SU-DHL-6 (cell line): ENCODE measurements at regions not wholly inside any gene's neighbourhood (a gene's known extent, or its start where the extent isn't known, plus 50 kb on each side); places are given as distances from the start of the nearest gene placed in this dataset.

ENCODE experiments used
- H2AFZ ChIP-seq: fragments of 200-600 bp; sonication (generic); 2 replicates; pipeline ENCODE4 v1.6.1; 2014; ENCODE audit warnings: low read depth, mild to moderate bottlenecking, moderate library complexity, mixed read lengths, antibody characterized with exemption, low read length; ENCODE audit not compliant: severe bottlenecking
- H3F3A ChIP-seq: fragments of 200-600 bp; shearing (Covaris generic); 2 replicates; pipeline ENCODE4 v1.6.0; 2016; ENCODE audit warnings: antibody characterized with exemption, mild to moderate bottlenecking; ENCODE audit not compliant: insufficient read depth
- H3K27ac ChIP-seq: fragments of 200-600 bp; sonication (generic); 2 replicates; pipeline ENCODE4 v1.5.1; 2016; ENCODE audit warnings: low read depth, mild to moderate bottlenecking, low read length, moderate library complexity, mixed read lengths
- H3K27me3 ChIP-seq: fragments of 200-600 bp; sonication (generic), shearing (Covaris generic); 2 replicates; pipeline ENCODE4 v1.6.0; 2014; ENCODE audit warnings: mild to moderate bottlenecking, low read length
- H3K36me3 ChIP-seq: fragments of 200-600 bp; sonication (generic); 2 replicates; pipeline ENCODE4 v1.6.1; 2014; ENCODE audit warnings: mild to moderate bottlenecking, low read length, mixed read lengths
- H3K4me2 ChIP-seq: fragments of 300-600, 200-600 bp; shearing (Covaris generic), sonication (generic); 2 replicates; pipeline ENCODE4 v1.6.0; 2014; ENCODE audit warnings: low read length, low read depth, mild to moderate bottlenecking; ENCODE audit not compliant: poor library complexity, severe bottlenecking
- H3K4me3 ChIP-seq: fragments of 200-600 bp; sonication (generic); 2 replicates; pipeline ENCODE4 v1.5.1; 2014; ENCODE audit warnings: antibody characterized with exemption, low read length, mild to moderate bottlenecking, mixed read lengths; ENCODE audit not compliant: insufficient read depth, poor library complexity, severe bottlenecking
- H3K79me2 ChIP-seq: fragments of 200-600 bp; sonication (generic); 2 replicates; pipeline ENCODE4 v1.6.1; 2014; ENCODE audit warnings: mild to moderate bottlenecking, low read length, moderate library complexity; ENCODE audit not compliant: insufficient read depth
- H3K9ac ChIP-seq: fragments of 200-600 bp; sonication (generic); 2 replicates; pipeline ENCODE4 v1.7.0; 2014; ENCODE audit warnings: mild to moderate bottlenecking, low read length
- H3K9me2 ChIP-seq: fragments of 200-600 bp; sonication (generic); replicated peaks from 2 replicates; pipeline ENCODE4 v1.6.1; 2014; ENCODE audit warnings: low read length; ENCODE audit not compliant: insufficient read depth
- H3K9me3 ChIP-seq: fragments of 200-600 bp; sonication (generic); 2 replicates; pipeline ENCODE4 v1.6.1; 2014; ENCODE audit warnings: low read length, mixed read lengths; ENCODE audit not compliant: insufficient read depth
- H4K20me1 ChIP-seq: fragments of 200-600 bp; sonication (generic); 2 replicates; pipeline ENCODE4 v1.6.1; 2014; ENCODE audit warnings: low read depth, mild to moderate bottlenecking, antibody characterized with exemption, low read length, moderate library complexity, mixed read lengths
- EZH2phosphoT487 ChIP-seq: fragments of 200-600 bp; sonication (generic), shearing (Covaris generic); conservative IDR thresholded peaks from 2 replicates; pipeline ENCODE4 v1.6.1; 2018; ENCODE audit warnings: mild to moderate bottlenecking, antibody characterized with exemption, low read length, moderate library complexity, mixed read lengths
- TF ChIP-seq, protein P1 (sequence below): fragments of 200-600 bp; sonication (generic); IDR thresholded peaks from one replicate; pipeline ENCODE4 v1.5.1; 2017; ENCODE audit warnings: antibody characterized with exemption, mild to moderate bottlenecking, low read length, moderate library complexity; ENCODE audit not compliant: insufficient read depth, poor library complexity, severe bottlenecking

- Histone ChIP-seq H3K9ac (no peak overlapping the region), H3K79me2 (no peaks in the 10 kb centered on the region), H4K20me1 (no peaks in the 10 kb centered on the region), H3K4me3 (no peak overlapping the region), H3K27ac (no peak overlapping the region), H3K36me3 (no peaks in the 10 kb centered on the region), H3K27me3 (no peaks in the 10 kb centered on the region), H3K4me2 (no peak overlapping the region), H3F3A (no peaks in the 10 kb centered on the region), H3K9me2 (no peaks in the 10 kb centered on the region), H3K9me3 (no peaks in the 10 kb centered on the region), H2AFZ (no peak overlapping the region)
- TF ChIP-seq, protein P1, sequence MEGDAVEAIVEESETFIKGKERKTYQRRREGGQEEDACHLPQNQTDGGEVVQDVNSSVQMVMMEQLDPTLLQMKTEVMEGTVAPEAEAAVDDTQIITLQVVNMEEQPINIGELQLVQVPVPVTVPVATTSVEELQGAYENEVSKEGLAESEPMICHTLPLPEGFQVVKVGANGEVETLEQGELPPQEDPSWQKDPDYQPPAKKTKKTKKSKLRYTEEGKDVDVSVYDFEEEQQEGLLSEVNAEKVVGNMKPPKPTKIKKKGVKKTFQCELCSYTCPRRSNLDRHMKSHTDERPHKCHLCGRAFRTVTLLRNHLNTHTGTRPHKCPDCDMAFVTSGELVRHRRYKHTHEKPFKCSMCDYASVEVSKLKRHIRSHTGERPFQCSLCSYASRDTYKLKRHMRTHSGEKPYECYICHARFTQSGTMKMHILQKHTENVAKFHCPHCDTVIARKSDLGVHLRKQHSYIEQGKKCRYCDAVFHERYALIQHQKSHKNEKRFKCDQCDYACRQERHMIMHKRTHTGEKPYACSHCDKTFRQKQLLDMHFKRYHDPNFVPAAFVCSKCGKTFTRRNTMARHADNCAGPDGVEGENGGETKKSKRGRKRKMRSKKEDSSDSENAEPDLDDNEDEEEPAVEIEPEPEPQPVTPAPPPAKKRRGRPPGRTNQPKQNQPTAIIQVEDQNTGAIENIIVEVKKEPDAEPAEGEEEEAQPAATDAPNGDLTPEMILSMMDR = no peak
- TF ChIP-seq EZH2phosphoT487 = no peak
These were observed 150.6 kb downstream of the LY86 start for GRCh38 chr6:6738922-6739716.

GRCh38 chr6:6740595-6740994, 152.1 kb downstream of the LY86 start:
- Histone ChIP-seq H3K79me2 (no peaks in the 10 kb centered on the region), H3K4me2 (no peak overlapping the region), H4K20me1 (no peaks in the 10 kb centered on the region), H3K27me3 (no peaks in the 10 kb centered on the region), H3K9ac (no peak overlapping the region), H3K27ac (no peak overlapping the region), H3K9me2 (no peaks in the 10 kb centered on the region), H3K36me3 (no peaks in the 10 kb centered on the region), H3K4me3 (no peak overlapping the region), H3K9me3 (no peaks in the 10 kb centered on the region), H2AFZ (no peak overlapping the region), H3F3A (no peaks in the 10 kb centered on the region)
- TF ChIP-seq, protein P1 = no peak
- TF ChIP-seq EZH2phosphoT487 = no peak

GRCh38 chr6:6741264-6741663, 152.7 kb downstream of the LY86 start:
- Histone ChIP-seq H2AFZ (no peak overlapping the region), H3K27ac (no peak overlapping the region), H3K9ac (no peak overlapping the region), H3K79me2 (no peaks in the 10 kb centered on the region), H3K4me2 (no peak overlapping the region), H3K9me2 (no peaks in the 10 kb centered on the region), H4K20me1 (no peaks in the 10 kb centered on the region), H3K9me3 (no peaks in the 10 kb centered on the region), H3K27me3 (no peaks in the 10 kb centered on the region), H3K4me3 (no peak overlapping the region), H3F3A (no peaks in the 10 kb centered on the region), H3K36me3 (no peaks in the 10 kb centered on the region)
- TF ChIP-seq, protein P1 = no peak
- TF ChIP-seq EZH2phosphoT487 = no peak
